Panc1 (cell line): ENCODE measurements at regions not wholly inside any gene's neighbourhood (a gene's known extent, or its start where the extent isn't known, plus 50 kb on each side); places are given as distances from the start of the nearest gene placed in this dataset.

Experiments used
- ATAC-seq: fragments of 200-7000 bp; cut with Tn5 transposase; 2 replicates; pipeline ENCODE4 v1.9.1; 2020; ENCODE audit warnings: mild to moderate bottlenecking, moderate library complexity
- BruUV-seq: library from RNA; stranded (reverse); fragments of 400-500 nt; replicated peaks from 2 replicates; lab custom pipeline; 2021; lab: Mats Ljungman, UMichigan
- CTCF ChIA-PET: fragments of 300-600 bp; sonication (Branson Sonifier 250); formaldehyde crosslinking; loops from one replicate; lab custom pipeline; 2022; ENCODE audit warnings: antibody characterized with exemption; lab: Charles Lee
- POLR2A ChIA-PET: fragments of 300-600 bp; sonication (Branson Sonifier 250); formaldehyde crosslinking; loops from one replicate; lab custom pipeline; 2022; ENCODE audit warnings: antibody characterized with exemption; lab: Charles Lee
- DNase-seq: peaks from one replicate; pipeline ENCODE4 v3.0.0-alpha.2; 2010; ENCODE audit warnings: low read depth, low spot score
- H3K27ac ChIP-seq: 2 replicates; pipeline ENCODE4 v1.5.1; 2011; ENCODE audit warnings: mild to moderate bottlenecking, low read length, inconsistent platforms
- H3K27me3 ChIP-seq: fragments of 200-500 bp; sonication (Bioruptor generic); 2 replicates; pipeline ENCODE4 v1.6.0; 2014; ENCODE audit warnings: low read length, inconsistent platforms; ENCODE audit not compliant: control insufficient read depth, insufficient read depth
- H3K36me3 ChIP-seq: fragments of 200-500 bp; sonication (Bioruptor generic); 2 replicates; pipeline ENCODE4 v1.5.1; 2014; ENCODE audit warnings: inconsistent platforms, mild to moderate bottlenecking, low read length, moderate library complexity; ENCODE audit not compliant: control insufficient read depth, insufficient read depth
- H3K4me1 ChIP-seq: 2 replicates; pipeline ENCODE4 v1.5.1; 2011; ENCODE audit warnings: inconsistent platforms, mild to moderate bottlenecking, low read length, moderate library complexity; ENCODE audit not compliant: control insufficient read depth, insufficient read depth
- H3K4me3 ChIP-seq, 2 experiments: 2 replicates each; pipeline ENCODE4 v1.5.1; 2011 to 2012; ENCODE audit warnings: low read depth in 2 of 2, low read length in 2 of 2, mild to moderate bottlenecking in 2 of 2, inconsistent platforms in 1 of 2, moderate library complexity in 1 of 2
- H3K9me3 ChIP-seq: fragments of 200-500 bp; sonication (Bioruptor generic); 2 replicates; pipeline ENCODE4 v1.5.1; 2014; ENCODE audit warnings: low read depth, mild to moderate bottlenecking, inconsistent platforms, low read length, moderate library complexity; ENCODE audit not compliant: control insufficient read depth, insufficient read depth
- POLR2AphosphoS5 ChIP-seq: IDR thresholded peaks from 2 replicates; pipeline ENCODE4 v1.6.1; 2012; ENCODE audit warnings: mild to moderate bottlenecking, low read depth, low read length, moderate library complexity
- REST ChIP-seq, 2 experiments: IDR thresholded peaks; 2 replicates each; pipeline ENCODE4 v1.6.1; 2011 to 2012; ENCODE audit warnings: low read depth in 2 of 2, control low read depth in 1 of 2, low read length in 1 of 2, mild to moderate bottlenecking in 1 of 2, moderate library complexity in 1 of 2; ENCODE audit not compliant: insufficient read depth in 1 of 2
- SIN3A ChIP-seq: IDR thresholded peaks from 2 replicates; pipeline ENCODE4 v1.6.1; 2012; ENCODE audit warnings: low read depth, mild to moderate bottlenecking, low read length, moderate library complexity, borderline replicate concordance; ENCODE audit not compliant: insufficient read depth
- TCF7L2 ChIP-seq: IDR thresholded peaks from 2 replicates; pipeline ENCODE4 v1.6.1; 2011; ENCODE audit warnings: mild to moderate bottlenecking, low read depth, low read length, inconsistent platforms
- in situ Hi-C: cut with HindIII; loops from 2 replicates; pipeline ENCODE4 v1.10.0; 2016; ENCODE audit warnings: low sequenced_read_pairs, low pct_unique_long_range_greater_than_20kb
- intact Hi-C: fragments of 100-400 bp; cut with micrococcal nuclease; formaldehyde crosslinking; loops from one replicate; pipeline ENCODE4 v1.10.0; 2022; ENCODE audit not compliant: unreplicated experiment
- TF ChIP-seq, protein P1 (sequence below): fragments of 450-650 bp; IDR thresholded peaks from 2 replicates; pipeline ENCODE4 v1.5.1; 2017; ENCODE audit warnings: mild to moderate bottlenecking

GRCh38 chr18:55116863-55117262 lies 157.6 kb upstream of the CCDC68 start:
- H3K4me3 ChIP-seq = no peak overlapping the region
- TF ChIP-seq POLR2AphosphoS5 (no peak), TCF7L2 (no peak), SIN3A (no peak), REST (IDR thresholded peaks at IDR 0.05; ENCODE audit: insufficient read depth in 1 of 2, low read depth in 2 of 2, low read length in 1 of 2) (no peak)
- TF ChIP-seq, protein P1, sequence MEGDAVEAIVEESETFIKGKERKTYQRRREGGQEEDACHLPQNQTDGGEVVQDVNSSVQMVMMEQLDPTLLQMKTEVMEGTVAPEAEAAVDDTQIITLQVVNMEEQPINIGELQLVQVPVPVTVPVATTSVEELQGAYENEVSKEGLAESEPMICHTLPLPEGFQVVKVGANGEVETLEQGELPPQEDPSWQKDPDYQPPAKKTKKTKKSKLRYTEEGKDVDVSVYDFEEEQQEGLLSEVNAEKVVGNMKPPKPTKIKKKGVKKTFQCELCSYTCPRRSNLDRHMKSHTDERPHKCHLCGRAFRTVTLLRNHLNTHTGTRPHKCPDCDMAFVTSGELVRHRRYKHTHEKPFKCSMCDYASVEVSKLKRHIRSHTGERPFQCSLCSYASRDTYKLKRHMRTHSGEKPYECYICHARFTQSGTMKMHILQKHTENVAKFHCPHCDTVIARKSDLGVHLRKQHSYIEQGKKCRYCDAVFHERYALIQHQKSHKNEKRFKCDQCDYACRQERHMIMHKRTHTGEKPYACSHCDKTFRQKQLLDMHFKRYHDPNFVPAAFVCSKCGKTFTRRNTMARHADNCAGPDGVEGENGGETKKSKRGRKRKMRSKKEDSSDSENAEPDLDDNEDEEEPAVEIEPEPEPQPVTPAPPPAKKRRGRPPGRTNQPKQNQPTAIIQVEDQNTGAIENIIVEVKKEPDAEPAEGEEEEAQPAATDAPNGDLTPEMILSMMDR = no peak
- no peaks in the 10 kb centered on the region for H3K4me1 ChIP-seq
- no peak for ATAC-seq
- no peaks in the 10 kb centered on the region for H3K36me3 ChIP-seq
- ChIA-PET POLR2A (no interaction called here), CTCF (no interaction called here)
- no peak overlapping the region for H3K27ac ChIP-seq
- H3K9me3 ChIP-seq = no peaks in the 10 kb centered on the region
- no TSS peak for BruUV-seq
- in situ Hi-C loops (no loop called here), intact Hi-C loops (no loop called here)
- DNase-seq = no peak
- H3K27me3 ChIP-seq = no peaks in the 10 kb centered on the region

DNA sequence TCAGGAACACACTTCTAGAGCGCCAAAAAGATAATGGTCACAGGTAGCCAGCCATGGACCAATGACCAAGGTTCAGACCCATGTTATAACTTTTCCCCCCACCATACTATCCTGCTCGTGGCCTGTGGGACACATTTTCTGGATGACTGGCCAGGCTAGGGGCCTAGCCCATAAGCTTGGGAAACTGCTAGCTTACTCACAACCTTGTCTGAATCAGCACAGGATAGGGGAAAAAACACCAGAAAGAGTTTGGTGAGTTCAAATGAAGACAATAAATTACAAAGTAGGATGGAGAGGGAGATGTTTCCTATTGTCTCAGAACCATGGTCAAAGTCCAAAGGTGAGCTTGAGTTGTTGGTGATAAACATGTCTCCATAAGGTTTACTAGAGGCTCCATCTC lies 156.3 kb upstream of the CCDC68 start:
- no TSS peak for BruUV-seq
- ChIA-PET CTCF (no interaction called here), POLR2A (no interaction called here)
- no peaks in the 10 kb centered on the region for H3K9me3 ChIP-seq
- DNase-seq = no peak
- no peaks in the 10 kb centered on the region for H3K36me3 ChIP-seq
- intact Hi-C loops = no loop called here
- ATAC-seq = no peak
- H3K4me3 ChIP-seq = no peak overlapping the region
- H3K4me1 ChIP-seq = no peaks in the 10 kb centered on the region
- no peaks in the 10 kb centered on the region for H3K27me3 ChIP-seq
- H3K27ac ChIP-seq = no peak overlapping the region
- in situ Hi-C loops = no loop called here
- no peak for TF ChIP-seq POLR2AphosphoS5
- no peak for TF ChIP-seq REST (IDR thresholded peaks at IDR 0.05; ENCODE audit: insufficient read depth in 1 of 2, low read depth in 2 of 2, low read length in 1 of 2)
- TF ChIP-seq, protein P1 = no peak
- no peak for TF ChIP-seq TCF7L2
- no peak for TF ChIP-seq SIN3A
